Lower lobe of right lung (tissue), 2 donors: ENCODE measurements at regions not wholly inside any gene's neighbourhood (a gene's known extent, or its start where the extent isn't known, plus 50 kb on each side); places are given as distances from the start of the nearest gene placed in this dataset.

ENCODE experiments used
- ATAC-seq, 2 donors: fragments of 200-7000 bp; cut with Tn5 transposase; one replicate each; pipeline ENCODE4 v1.9.1; 2020 to 2022; ENCODE audit warnings: mild to moderate bottlenecking in 2 of 2, moderate library complexity in 2 of 2
- DNase-seq: peaks from one replicate; pipeline ENCODE4 v3.0.0-alpha.2; 2020
- H3K27ac ChIP-seq: fragments of 200-600 bp; one replicate; pipeline ENCODE4 v1.8.0; 2022
- H3K27me3 ChIP-seq: fragments of 200-600 bp; one replicate; pipeline ENCODE4 v1.8.0; 2022; ENCODE audit warnings: low read depth
- H3K36me3 ChIP-seq: fragments of 200-600 bp; one replicate; pipeline ENCODE4 v1.8.0; 2022; ENCODE audit warnings: mild to moderate bottlenecking
- H3K4me1 ChIP-seq: fragments of 200-600 bp; one replicate; pipeline ENCODE4 v1.8.0; 2022
- H3K4me3 ChIP-seq: fragments of 200-600 bp; one replicate; pipeline ENCODE4 v1.8.0; 2022; ENCODE audit warnings: mild to moderate bottlenecking
- H3K9me3 ChIP-seq: fragments of 200-600 bp; one replicate; pipeline ENCODE4 v1.8.0; 2022
- intact Hi-C: fragments of 100-400 bp; cut with DNase I; formaldehyde crosslinking; loops from one replicate; pipeline ENCODE4 v1.11.0; 2022
- TF ChIP-seq, protein P1 (sequence below): fragments of 200-600 bp; IDR thresholded peaks from one replicate; pipeline ENCODE4 v1.8.0; 2022; ENCODE audit warnings: antibody characterized with exemption, mild to moderate bottlenecking
- donor health status: DM: no; HTN: yes; CAD: no; lungs with severe emphysema.

DNA sequence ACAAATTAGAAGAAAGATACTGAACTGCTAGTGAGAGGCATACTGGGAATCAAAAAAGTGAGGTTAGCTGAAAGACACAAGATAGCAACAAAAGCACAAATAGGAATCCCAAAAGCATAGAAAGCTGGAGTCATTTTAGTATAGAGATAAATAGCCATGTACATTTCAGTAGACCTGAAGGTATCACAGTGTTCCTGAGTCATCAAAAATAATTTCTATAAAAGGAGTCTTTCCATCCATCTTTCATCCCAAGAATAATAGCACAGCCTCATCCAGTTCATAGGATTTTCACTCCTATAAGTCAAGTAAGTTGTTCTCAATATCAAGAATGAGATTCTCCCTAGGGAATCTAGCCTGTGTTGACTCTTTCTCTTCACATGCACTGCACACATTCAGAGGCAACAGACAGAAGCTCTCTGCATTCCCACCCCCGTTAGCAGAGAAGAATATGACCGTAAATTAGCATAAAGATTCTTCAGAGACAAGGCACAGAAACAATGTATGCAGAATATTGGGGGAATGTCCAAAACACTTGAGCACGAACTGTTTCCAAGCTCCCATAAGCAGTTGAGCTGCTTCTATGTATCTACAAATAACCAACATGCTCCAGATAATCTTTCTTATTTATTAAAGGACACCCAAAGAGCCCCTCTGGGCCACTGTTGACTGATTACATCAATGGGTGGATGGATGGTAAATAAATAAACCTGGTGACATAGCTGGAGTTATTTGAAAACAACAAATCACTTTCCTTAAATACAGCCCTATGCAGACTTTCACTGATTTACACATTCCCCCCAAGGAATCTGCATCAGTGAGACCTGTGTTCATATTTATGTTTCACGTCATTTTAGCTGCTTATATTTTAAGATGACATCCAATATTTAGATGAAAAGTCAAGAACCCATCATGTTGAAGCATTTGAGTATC is 174.5 kb upstream of the PKDCC start:
- no peaks in the 10 kb centered on the region for H3K27me3 ChIP-seq
- no peaks in the 10 kb centered on the region for H3K9me3 ChIP-seq
- ATAC-seq (no peak), DNase-seq (no peak)
- H3K4me1 ChIP-seq, result no peaks in the 10 kb centered on the region
- TF ChIP-seq, protein P1, sequence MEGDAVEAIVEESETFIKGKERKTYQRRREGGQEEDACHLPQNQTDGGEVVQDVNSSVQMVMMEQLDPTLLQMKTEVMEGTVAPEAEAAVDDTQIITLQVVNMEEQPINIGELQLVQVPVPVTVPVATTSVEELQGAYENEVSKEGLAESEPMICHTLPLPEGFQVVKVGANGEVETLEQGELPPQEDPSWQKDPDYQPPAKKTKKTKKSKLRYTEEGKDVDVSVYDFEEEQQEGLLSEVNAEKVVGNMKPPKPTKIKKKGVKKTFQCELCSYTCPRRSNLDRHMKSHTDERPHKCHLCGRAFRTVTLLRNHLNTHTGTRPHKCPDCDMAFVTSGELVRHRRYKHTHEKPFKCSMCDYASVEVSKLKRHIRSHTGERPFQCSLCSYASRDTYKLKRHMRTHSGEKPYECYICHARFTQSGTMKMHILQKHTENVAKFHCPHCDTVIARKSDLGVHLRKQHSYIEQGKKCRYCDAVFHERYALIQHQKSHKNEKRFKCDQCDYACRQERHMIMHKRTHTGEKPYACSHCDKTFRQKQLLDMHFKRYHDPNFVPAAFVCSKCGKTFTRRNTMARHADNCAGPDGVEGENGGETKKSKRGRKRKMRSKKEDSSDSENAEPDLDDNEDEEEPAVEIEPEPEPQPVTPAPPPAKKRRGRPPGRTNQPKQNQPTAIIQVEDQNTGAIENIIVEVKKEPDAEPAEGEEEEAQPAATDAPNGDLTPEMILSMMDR, result no peak
- intact Hi-C loops, result loop anchor here (5.0 kb wide), 1 partner anchor 214 kb away; no protein-coding TSS in a partner anchor
- no peaks in the 10 kb centered on the region for H3K36me3 ChIP-seq
- no peak overlapping the region for H3K27ac ChIP-seq
- H3K4me3 ChIP-seq, result no peak overlapping the region

DNA sequence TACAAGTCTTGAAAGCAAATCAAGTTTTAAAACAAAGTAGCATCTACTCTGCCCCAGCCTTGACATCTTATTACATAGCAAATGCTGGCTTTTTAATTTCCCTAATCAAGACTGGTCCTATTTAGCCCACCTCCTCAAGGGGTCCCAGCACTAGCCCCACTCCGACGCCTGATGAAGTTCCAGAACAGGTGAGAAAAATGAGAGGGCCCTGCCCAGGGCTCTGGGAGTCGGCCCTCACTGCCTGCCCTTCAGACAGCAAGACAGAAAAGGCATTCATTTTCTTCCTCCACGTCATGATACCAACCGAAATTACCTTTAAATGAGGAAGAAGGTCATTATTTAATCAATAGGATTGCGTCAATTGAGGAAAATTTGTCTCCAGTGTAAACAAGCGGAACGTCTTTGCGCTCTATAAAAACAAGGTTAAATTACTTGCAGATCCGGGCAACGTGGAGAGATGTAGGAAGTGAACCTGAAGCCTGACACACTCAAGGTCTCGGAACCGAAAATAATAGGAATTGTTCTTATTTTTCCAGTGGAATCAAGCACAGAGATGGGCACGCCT is 170.6 kb upstream of the PKDCC start:
- TF ChIP-seq, protein P1, result no peak
- Histone ChIP-seq H3K27ac (no peak overlapping the region), H3K36me3 (no peaks in the 10 kb centered on the region), H3K4me1 (no peaks in the 10 kb centered on the region), H3K4me3 (no peak overlapping the region), H3K27me3 (no peaks in the 10 kb centered on the region), H3K9me3 (no peaks in the 10 kb centered on the region)
- intact Hi-C loops, result no loop called here
- ATAC-seq, result no peak
- DNase-seq, result no peak

DNA sequence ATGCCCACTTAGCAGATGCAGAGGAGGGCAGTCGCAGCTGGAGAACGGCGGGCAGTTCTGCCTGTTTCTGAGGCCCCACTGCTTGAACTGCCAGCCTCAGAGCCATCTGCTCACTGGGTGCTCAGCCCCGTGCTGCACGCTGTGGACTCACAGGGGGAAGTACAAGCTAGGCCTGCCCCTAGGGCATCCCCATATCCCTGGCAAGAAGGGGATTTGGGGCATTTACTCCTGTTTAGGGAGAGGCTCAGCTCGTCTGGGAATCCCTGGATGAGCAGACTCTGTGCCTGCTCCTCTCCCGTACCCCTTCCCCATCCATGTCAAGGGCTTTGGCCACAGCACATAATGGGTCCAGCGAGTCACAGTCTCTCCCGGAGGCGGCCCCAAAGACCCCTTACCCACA is 169.8 kb upstream of the PKDCC start:
- Histone ChIP-seq H3K9me3 (no peaks in the 10 kb centered on the region), H3K36me3 (no peaks in the 10 kb centered on the region), H3K27ac (no peak overlapping the region), H3K27me3 (no peaks in the 10 kb centered on the region), H3K4me3 (no peak overlapping the region), H3K4me1 (no peaks in the 10 kb centered on the region)
- TF ChIP-seq, protein P1, result no peak
- DNase-seq, result no peak
- intact Hi-C loops, result no loop called here
- no peak for ATAC-seq

DNA sequence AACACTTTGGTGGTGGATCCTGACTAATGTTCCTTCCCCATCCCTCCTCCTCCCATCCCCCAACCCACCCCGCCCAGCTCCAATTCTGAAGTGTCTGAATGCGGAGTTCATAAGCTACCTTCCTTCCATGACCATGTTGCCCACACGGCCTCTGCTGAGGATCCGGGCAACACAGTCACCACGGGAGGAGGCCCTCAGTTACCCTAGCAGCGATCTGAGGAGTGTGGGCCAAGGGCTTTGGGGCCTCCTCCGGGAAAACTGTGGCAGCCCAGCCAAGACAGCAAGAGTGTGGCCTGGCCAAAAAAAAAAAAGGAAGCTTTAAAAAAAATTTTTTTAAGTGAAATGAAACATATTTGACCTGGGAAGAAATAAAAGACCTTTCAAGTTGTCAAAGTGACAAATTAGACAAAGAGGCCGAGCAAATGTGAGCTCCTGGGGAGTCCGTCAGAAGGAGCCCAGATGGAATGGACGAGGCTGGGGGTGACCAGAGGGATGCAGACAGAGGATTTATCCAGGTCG is 169.0 kb upstream of the PKDCC start:
- H3K27ac ChIP-seq, result no peak overlapping the region
- no peaks in the 10 kb centered on the region for H3K4me1 ChIP-seq
- H3K27me3 ChIP-seq, result no peaks in the 10 kb centered on the region
- TF ChIP-seq, protein P1, result no peak
- H3K9me3 ChIP-seq, result no peaks in the 10 kb centered on the region
- H3K4me3 ChIP-seq, result no peak overlapping the region
- DNase-seq (no peak), ATAC-seq (peak in 1 of 2 donors; percentile 27)
- intact Hi-C loops, result no loop called here
- H3K36me3 ChIP-seq, result no peaks in the 10 kb centered on the region

DNA sequence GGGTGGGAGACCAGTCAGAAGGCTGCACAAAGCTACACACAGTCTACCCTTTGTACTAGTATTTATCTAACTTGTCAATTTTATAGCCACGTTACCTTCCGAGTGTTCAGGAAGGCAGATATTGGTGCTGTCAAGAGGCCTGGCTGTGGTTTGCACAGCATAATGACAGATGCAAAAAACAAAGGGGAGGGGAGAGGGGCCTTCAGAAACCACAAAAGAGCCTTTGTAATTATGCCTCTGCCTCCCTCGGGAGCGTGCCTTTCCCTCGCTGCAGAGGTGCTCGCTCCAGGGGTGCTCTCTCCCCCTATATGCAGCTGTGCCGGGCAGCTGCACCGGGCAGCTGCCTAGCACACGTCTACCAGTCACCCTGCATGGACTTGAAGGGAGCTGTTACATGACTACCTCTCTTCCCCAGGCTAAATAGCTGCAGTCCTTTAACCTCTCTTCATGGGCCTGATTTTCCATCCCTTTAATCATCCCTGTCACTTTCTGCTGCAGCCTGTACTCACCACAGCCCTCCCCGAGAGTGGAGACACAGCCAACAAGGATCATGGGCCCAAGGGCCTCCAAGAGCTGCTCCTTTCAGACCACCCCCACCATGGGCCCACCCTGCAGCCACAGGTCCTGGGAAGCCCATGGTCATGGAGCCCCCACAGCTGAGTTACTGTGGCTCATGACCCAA is 168.4 kb upstream of the PKDCC start:
- no peaks in the 10 kb centered on the region for H3K27me3 ChIP-seq
- no peaks in the 10 kb centered on the region for H3K4me1 ChIP-seq
- ATAC-seq, result peak in 1 of 2 donors; percentile 18
- H3K36me3 ChIP-seq, result no peaks in the 10 kb centered on the region
- DNase-seq, result no peak
- TF ChIP-seq, protein P1, result no peak
- no peak overlapping the region for H3K27ac ChIP-seq
- intact Hi-C loops, result no loop called here
- H3K4me3 ChIP-seq, result no peak overlapping the region
- H3K9me3 ChIP-seq, result no peaks in the 10 kb centered on the region
